Stimulated activated memory B cell treated with anti-CD40 and anti-IgM and Interleukin-4, amounts not matched to agents 10 μg/mL and 1 μg/mL and 100 μg/mL, for 72 hours (primary cell): ENCODE measurements at regions not wholly inside any gene's neighbourhood (a gene's known extent, or its start where the extent isn't known, plus 50 kb on each side); places are given as distances from the start of the nearest gene placed in this dataset.

Source experiments
- ATAC-seq: fragments of 150-1000 bp; cut with Tn5 transposase; 2 replicates; pipeline ENCODE4 v1.10.0; 2021
- H3K27ac Mint-ChIP-seq: one replicate; pipeline ENCODE4 v1.8.0; 2022; ENCODE audit warnings: mild to moderate bottlenecking, mixed read lengths
- H3K27me3 Mint-ChIP-seq: one replicate; pipeline ENCODE4 v1.8.0; 2022; ENCODE audit warnings: mixed read lengths
- H3K36me3 Mint-ChIP-seq: one replicate; pipeline ENCODE4 v1.8.0; 2022; ENCODE audit warnings: mixed read lengths
- H3K4me1 Mint-ChIP-seq: one replicate; pipeline ENCODE4 v1.8.0; 2022; ENCODE audit warnings: mixed read lengths
- H3K4me3 Mint-ChIP-seq: one replicate; pipeline ENCODE4 v1.8.0; 2022; ENCODE audit warnings: mild to moderate bottlenecking, moderate library complexity, mixed read lengths
- H3K9me3 Mint-ChIP-seq: one replicate; pipeline ENCODE4 v1.8.0; 2022; ENCODE audit warnings: mixed read lengths

DNA sequence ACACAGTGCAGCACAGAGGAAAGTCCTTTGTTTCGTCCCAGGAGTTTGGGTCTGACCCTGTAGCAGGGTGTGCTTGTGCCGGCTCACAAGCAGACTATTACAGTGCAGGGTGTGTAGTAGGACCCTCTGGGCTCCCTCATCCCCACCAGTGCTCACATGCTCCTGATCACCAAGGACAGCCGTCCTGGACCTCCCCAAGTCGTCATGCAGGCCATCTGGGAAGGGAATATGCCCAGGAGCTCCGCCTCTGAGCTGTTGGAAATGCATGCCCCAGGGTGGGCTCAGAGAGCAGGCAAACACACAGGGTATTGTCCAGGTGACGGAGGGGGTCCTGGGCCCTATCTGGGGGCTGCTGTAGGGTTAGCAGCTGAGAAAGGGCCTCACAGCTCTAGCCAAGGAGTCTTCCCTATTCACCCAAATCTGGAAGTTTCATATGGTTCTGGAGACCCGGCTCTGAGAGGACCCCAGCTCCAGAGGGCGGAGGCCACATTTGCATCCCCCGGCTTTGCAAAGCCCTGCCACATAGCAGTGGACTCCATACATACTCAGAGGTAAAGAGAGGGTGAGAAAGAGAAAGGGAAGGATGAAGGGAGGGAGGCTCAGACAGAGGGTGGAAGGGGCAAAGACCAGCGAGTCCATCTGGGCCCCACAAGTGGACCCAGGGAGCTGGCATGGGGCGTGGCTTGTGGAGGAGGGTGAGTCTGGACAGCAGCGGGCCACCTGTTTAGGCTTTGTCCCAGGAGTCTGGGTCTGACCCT, 53.5 kb upstream of the PPP2R5C start:
- Mint-ChIP-seq H3K36me3 (no peaks in the 10 kb centered on the region), H3K4me3 (no peak overlapping the region), H3K9me3 (no peaks in the 10 kb centered on the region), H3K27ac (no peak overlapping the region), H3K27me3 (peaks cover 18% of the 10 kb centered on the region), H3K4me1 (peaks cover 34% of the 10 kb centered on the region)
- no peak for ATAC-seq

DNA sequence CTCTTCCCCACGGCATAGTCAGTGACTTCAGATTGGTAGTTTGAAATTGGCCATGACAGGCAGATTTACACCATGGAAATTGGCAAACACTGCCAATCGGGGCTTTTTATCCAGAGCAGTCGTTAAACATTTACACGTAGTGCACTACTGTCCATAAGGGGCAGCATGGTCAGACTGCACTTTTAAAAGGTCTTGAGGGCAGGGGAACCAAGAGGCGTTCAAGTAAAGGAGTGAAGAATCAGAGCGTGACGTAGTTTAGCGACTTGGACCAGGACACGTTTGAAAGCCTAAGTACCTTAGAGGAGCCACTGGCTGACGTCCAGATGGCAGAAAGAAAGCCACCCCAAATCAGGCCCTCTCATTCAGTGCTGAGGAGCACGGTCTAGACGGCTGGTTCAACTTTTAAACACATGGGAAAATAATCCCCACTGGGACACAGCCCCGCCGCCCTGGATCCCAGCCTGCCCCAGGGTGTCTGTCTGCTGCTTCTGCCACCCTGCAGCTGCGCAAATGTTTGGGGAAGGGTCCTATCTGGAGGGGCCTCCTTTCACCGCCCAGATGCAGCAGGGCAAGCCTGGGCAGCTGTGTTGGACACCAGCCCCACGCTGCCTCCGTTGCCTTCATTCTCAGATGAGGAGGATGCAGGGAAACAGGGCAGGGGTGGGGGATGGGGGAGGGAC, 52.5 kb upstream of the PPP2R5C start:
- Mint-ChIP-seq H3K9me3 (peaks cover 3% of the 10 kb centered on the region), H3K27ac (no peak overlapping the region), H3K27me3 (peaks cover 18% of the 10 kb centered on the region), H3K36me3 (no peaks in the 10 kb centered on the region), H3K4me1 (peaks cover 31% of the 10 kb centered on the region), H3K4me3 (no peak overlapping the region)
- no peak for ATAC-seq

DNA sequence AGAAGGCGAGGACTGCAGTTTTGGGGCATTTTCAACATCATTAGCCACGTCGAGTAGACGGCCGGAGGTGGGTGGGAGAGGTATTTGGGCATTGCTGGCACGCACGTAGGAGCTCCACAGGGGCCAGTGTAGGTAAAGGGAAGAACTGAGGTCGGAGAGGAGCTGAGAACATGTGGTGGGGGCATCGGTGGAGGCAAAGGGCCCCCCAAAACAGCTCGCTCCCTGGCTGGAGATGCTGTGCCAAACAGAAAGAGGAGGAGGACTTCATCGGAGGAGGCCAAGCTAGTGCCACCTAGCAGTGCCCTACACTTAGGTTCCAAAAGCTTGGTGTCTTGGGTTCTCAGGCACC, 52.0 kb upstream of the PPP2R5C start:
- Mint-ChIP-seq H3K9me3 (peaks cover 3% of the 10 kb centered on the region), H3K27me3 (peaks cover 18% of the 10 kb centered on the region), H3K4me3 (no peak overlapping the region), H3K36me3 (no peaks in the 10 kb centered on the region), H3K27ac (no peak overlapping the region), H3K4me1 (peaks cover 25% of the 10 kb centered on the region)
- no peak for ATAC-seq

DNA sequence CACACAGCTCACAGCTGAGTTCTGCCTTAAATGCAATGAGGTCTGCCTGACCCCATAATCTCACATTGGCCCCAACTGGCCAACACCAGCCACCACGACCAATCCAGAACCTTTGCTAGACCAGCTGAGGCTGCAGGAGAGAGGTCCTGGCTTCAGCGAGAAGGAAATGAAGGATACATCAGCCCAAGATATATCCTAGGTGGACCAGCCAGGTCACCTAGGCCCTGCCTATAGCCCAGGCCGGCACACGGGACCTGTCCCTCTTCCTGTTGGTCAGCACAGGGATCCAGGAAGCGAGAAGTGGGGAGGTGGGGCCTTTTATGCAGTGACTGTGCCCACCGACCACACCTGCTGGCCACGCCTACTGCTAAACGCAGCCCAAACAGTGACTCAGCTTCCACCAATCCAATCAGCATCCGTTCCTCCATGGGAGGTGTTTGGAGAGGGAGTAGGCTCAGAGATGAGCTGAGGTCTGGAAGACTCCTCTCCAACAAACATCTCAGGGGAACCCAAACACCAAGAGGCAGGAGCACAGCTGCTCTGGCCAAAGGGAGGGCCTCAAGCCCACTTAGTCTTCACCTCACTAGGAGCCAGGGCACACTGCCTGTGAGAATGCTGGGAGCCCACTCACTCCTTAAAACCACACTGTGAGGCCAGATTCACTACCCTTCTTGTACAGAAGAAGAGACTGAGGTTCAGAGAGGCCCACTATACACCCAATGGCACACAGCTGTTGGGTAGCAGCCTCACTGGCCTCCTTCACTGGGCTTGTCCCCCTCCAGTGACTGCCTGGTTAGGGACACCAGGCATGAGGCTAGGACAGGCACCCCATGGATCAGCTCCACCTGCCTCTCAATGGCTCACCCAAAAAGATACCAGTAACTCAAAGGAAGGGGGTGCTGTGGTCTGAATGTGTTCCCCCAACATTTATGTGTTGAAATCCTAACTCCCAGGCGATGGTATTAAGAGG, 51.3 kb upstream of the PPP2R5C start:
- H3K9me3 Mint-ChIP-seq, result peaks cover 3% of the 10 kb centered on the region
- no peak overlapping the region for H3K4me3 Mint-ChIP-seq
- H3K27me3 Mint-ChIP-seq, result peaks cover 16% of the 10 kb centered on the region
- no peaks in the 10 kb centered on the region for H3K36me3 Mint-ChIP-seq
- no peak for ATAC-seq
- H3K27ac Mint-ChIP-seq, result no peak overlapping the region
- H3K4me1 Mint-ChIP-seq, result peaks cover 19% of the 10 kb centered on the region

DNA sequence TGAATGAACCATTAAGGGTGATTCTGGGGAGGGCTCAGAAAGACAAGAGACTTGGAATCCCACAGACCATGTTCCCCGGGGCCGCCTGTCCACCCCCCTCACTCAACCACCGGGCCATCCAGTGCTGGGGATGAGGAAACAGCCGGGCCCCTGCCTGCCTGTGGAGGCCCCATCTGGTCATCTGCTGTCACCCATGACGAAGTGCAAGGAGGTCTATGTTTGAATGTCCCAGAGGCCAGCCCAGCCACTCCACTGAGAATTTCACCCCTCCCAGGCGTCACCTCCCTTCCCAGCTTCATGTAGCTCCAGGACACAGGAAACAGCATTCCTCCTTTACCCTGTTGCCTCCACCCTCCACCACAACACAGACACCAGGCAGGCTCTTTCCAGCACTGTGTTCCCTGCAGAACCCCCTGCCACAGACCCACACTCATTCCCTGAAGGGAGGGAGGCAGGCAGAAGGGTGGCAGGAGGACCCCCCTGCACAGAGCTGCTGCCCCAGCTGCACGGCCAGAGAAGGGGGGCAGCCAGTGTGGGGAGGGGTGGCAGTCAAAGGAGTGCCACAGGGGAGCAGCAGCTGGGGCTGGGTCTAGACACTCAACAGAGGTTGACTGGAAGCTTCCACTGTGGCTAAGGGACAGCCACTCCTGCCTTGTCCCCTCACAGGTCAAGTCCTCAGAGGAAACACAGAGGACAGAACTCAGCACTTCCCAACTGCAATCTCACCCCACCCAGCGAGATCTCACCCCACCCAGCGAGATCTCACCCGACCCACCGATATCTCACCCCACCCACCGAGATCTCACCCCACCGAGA, 50.3 kb upstream of the PPP2R5C start:
- Mint-ChIP-seq H3K27me3 (peaks cover 22% of the 10 kb centered on the region), H3K4me3 (no peak overlapping the region), H3K4me1 (peaks cover 14% of the 10 kb centered on the region)

More for the DNA sequence above, 50.3 kb upstream of the PPP2R5C start:
- H3K36me3 Mint-ChIP-seq, result no peaks in the 10 kb centered on the region
- no peak overlapping the region for H3K27ac Mint-ChIP-seq
- ATAC-seq, result no peak
- H3K9me3 Mint-ChIP-seq, result peaks cover 3% of the 10 kb centered on the region
